HG03432 (cell line): ENCODE measurements at regions not wholly inside any gene's neighbourhood (a gene's known extent, or its start where the extent isn't known, plus 50 kb on each side); places are given as distances from the start of the nearest gene placed in this dataset.
"Not testable (repeated sequence)": the region's sequence is repeated elsewhere in the genome, so short reads cannot be mapped to it uniquely, and the experiment has no call there.

Experiments used
- ATAC-seq: cut with Tn5 transposase; IDR thresholded peaks from one replicate; pipeline ENCODE4 v1.9.1; 2021; ENCODE audit warnings: mild to moderate bottlenecking, moderate library complexity; ENCODE audit not compliant: unreplicated experiment

DNA sequence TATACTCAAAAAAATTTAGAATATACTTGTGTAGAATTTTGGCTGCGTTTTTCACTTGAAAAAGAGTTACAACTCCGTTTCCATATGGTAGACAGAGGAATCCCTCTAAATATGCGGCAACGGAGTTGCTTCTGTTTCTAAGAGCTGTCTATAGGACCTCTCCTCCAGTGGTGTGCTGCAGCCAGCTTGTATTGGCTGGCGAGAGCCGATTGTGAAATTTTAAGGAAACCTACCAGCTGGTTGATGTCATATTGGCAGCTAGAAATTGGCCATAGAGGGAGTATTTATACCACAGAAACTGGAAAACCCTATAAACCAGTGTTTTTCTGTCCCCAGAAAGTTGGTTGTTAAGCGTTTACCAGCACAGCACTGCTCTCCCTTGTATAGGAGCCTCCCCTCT, 655.8 kb upstream of the EEF2KMT start:
- no peak for ATAC-seq

DNA sequence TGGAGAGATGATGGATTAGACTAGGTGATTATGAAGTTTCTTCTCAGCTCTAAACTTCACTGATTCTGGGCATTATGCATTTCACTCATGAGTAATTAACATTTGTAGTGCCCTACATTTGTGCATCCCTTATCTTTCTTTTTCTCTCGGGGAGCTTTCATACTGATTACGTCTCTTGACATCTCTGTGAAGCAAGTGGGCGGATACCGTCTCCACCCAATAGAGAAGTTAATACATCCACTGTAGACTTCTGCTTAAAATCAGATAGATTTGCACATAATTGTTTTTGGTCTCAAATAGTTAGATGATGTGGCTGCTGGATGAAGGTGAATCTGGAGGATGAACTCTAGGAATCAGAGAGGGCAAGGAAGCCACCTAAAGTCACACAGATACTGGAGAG, 653.6 kb upstream of the EEF2KMT start:
- no peak for ATAC-seq

DNA sequence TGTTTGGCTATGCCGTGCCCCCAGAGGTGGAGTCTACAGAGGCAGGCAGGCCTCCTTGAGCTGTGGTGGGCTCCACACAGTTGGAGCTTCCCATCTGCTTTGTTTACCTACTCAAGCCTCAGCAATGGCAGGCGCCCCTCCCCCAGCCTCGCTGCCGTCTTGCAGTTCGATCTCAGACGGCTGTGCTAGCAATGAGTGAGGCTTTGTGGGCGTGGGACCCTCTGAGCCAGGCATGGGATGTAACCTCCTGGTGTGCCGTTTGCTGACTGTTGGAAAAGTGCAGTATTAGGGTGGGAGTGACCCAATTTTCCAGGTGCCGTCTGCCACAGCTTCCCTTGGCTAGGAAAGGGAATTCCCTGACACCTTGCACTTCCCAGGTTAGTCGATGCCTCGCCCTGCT, 652.8 kb upstream of the EEF2KMT start:
- ATAC-seq = not testable (repeated sequence)

DNA sequence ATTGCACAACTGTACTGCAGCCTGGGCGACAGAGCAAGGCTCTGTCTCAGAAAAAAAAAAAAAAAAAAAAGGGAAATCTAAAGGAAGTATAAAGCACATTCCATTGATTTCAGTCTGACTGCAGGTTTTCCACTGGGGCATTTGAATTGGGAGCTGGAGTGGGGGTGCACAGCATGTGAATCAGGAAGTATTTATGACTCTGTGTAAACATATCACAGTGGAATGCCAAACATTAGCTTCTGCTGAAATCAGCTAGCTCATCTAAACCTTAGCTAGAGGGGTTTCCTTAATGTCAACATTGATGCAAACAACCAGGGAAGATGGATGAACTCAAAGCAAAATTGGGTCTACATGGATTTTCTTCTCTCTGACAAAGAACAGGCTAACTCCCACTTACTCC, 641.0 kb upstream of the EEF2KMT start:
- no peak for ATAC-seq

DNA sequence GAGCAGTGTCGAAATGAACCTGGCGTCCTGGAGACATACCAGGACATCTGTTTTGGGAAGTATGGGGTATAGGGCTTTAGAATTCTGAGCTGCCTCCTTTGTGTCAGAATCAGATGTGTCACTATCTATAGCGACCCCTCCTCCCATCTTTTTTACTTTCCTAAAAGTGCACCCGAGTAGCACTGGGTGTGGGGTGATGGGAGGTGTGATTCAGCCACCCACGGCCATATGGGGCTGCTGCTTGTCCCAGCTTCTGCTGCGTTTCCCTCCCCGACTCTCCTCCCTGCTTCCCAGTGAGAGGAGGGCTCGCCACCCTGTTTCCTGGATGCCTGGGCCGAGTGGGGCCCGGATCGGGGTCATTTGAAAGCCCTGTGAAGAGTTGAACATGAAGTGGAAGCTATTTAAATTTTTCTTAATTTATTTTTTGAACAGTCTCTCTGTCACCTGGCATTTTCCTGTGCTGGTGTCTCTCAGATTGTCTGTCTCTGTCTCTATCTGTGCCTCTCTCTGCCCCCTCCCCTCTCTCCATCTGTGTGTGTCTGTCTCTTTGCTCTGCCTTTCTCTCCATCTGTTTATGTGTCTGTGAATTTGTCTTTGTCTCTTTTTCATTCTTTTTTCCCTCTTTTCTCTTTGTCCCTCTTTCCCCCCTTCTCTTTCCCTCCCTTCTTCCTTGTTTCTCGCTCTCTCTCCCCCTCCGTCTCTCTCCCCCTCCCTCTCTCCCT, 638.8 kb upstream of the EEF2KMT start:
- ATAC-seq = no peak

DNA sequence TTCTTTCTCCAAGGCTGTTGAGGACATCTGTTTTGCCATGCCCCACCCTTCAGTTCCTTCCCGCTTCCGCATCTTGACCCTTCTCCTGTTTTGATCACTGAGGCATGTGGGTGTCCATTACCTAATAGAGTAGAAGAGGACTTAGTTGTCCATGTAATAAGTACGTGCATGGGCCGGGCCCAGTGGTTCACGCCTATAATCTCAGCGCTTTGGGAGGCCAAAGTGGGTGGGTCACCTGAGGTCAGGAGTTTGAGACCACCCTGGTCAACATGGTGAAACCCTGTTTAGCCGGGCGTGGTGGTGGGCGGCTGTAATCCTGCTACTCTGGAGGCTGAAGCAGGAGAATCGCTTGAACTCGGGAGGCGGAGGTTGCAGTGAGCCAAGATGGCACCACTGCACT, 637.8 kb upstream of the EEF2KMT start:
- no peak for ATAC-seq

DNA sequence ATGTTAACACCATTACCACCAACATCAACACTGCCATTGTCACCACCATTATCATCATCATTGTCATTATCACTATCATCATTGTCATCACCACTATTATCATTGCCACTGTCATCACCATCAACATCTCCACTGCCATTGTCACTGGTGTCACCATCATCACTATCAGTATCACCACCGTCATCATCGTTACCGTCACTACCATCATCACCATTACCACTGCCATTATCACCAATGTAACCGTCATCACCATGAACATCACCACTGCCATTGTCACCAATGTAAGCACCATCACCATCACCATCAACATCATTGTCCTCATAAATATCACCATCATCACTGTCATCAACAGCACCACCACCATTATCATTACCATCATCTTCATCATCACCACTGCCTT, 633.2 kb upstream of the EEF2KMT start:
- no peak for ATAC-seq

DNA sequence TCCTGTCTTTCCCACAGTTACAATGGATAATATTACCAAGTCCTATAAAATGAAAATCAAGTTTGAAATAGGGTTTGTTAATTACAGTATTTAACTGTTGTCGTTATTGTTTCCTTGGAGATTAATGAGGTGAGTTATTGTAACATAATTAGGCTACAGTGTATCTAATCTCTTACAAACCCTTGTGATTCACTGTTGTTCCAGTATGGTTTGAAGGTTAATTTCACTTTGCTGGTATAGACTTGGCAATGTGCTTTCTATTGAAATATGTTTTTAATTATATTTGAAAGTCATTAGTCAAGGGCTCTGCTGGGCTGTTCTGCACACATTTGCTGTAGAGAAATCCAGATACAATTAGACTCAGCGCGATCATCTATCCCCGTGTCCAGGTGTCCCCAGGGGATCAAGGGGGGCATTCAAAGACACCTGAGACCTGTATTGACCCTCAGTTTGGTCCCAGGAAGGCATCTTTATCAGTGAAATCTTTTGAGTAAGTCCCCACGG, 624.6 kb upstream of the EEF2KMT start:
- ATAC-seq = no peak

DNA sequence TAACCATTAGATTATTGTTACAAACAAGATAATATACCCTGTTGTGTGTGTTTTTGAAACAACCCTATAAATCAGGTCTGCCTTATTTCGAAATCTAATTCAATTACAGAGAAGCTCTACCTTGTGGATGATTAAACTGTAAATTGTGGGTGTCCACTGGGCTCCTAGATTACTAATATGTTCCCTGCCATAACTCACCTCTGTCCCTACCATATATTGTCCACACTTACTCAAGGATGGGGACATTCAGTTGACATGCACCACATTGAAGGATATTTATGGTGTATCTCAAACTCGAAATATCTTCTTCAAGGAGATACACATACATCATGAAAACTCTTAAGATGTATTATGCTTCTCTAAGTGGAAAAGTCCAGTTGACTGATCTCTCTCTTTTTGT, 617.6 kb upstream of the EEF2KMT start:
- ATAC-seq = no peak

DNA sequence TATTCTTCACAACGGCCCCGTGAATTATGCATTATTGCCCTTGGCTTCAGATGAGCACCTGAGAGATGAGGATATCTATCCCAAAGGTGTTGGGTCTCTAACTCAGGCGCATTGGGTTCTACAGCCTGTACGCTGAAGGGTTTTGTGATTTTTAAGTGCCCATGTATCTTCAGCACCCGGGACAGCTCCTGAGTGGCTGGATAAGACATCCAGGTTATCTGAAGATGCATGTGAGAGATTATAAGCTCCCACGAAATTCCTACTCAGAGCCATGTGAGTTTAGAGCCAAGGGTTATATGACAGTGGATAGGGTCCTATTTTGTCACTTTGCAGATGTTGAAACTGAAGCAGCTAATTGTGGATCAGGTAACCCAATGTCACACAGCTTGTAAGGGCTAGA, 612.3 kb upstream of the EEF2KMT start:
- no peak for ATAC-seq

DNA sequence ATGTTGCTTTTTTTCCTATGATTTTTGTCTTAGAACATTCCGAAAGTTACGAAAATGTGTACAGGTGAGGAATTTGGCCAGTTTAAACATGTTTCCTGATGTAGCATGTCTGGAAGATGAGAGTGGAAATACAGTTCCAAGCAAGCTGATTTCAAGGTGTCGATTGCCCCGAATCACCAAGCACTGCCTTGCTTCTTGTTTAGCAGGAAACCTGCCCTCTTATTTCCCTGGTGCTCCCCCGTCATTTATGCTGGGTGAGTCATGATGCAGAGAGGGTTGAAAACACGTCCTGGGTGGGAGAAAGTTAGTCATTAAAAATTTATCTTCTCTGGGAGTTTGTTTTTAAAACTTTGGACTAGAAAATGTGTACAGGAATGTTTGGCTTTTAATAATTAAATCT, 608.6 kb upstream of the EEF2KMT start:
- no peak for ATAC-seq

DNA sequence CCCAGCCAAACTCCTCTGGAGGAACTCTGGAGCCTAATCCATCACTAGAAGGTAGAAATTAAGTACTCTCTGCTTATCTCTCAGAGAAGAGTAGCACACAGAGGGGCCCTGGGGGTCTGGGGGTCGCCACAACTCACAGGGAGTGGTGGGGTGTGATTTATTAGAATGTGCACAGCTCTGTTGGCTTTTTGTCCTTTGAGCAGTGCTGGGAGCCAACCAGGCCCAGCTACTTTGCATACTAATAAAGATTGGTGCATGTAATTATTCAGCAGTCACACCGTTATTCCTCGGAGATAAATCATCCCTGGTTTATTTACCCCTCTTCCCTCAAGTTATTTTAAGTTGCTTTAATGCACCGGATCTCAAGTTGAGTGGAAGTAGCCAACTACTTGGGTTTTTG, 606.7 kb upstream of the EEF2KMT start:
- ATAC-seq = no peak

DNA sequence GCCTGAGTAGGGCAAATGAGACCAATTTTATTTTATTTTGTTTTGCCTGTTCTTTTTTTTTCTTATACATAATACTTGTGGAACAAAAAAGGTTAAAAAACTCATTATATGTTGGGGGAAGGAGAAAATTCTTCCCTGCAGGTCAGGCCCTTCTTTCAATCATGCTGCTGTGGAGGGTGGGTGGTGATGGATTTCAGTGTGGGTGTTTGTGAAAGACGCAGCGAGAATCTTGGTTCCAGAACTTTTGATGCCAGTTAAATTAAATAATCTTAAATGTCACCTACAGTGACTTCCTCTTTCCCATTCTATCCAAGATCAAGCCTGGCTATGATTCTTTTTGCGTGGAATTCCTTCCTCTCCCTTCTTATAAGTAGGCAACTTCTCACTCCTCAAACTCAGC, 595.8 kb upstream of the EEF2KMT start:
- no peak for ATAC-seq

DNA sequence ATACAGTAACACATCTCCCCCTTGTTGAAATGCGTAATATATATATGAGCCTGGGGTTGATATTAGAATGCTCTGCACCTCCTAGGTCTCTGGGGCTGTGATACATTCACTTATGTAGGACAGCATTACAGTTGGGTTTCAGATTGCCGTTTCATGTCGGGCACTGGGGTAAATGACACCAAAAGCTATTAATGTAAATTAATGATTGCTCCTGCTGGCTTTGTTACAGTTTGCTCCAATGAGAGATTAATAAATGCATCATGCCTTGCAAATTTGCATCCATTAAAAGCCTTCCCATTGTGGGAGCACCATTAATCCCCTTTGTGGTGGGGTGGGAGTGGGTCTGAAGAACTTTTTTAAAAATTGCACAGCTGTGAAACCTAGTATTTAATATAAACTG, 584.4 kb upstream of the EEF2KMT start:
- no peak for ATAC-seq

DNA sequence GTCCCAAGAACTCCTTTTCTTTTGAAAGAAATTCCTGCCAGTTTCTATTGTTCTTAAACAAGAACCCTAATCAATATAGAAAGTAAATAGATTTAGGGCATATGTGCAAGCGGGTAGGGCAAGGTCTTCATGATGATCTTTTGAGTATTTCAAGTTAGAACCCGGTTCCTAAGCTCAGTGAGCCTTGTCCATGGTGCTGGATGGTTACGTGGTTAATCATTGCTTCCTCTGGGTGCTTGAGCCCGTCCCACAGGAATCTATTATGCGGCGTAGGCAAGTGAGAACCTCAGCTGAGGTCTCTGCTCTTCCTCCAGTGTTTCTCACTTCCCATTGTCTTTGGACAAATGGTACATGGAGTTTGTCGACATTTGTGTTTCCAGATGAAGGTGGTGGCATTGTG, 580.8 kb upstream of the EEF2KMT start:
- no peak for ATAC-seq

DNA sequence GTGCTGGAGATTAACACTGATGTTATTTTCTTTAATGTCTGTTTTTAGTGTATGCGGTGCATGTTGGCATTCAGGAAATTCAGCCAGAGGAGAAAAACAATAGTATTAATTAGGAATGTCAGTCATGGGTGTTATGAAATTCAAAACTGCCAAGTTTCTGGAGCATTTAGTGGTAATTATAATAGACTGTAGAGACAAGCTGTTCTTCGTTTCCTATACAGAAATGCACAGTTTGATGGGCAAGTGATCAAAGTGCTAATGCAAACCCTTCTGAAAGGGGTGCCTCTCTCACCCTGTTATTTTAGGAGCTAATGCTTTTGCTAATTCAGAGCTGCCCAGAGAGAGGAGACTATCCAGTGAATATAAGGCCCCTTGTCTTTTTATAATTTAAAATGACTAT, 573.8 kb upstream of the EEF2KMT start:
- ATAC-seq = no peak

DNA sequence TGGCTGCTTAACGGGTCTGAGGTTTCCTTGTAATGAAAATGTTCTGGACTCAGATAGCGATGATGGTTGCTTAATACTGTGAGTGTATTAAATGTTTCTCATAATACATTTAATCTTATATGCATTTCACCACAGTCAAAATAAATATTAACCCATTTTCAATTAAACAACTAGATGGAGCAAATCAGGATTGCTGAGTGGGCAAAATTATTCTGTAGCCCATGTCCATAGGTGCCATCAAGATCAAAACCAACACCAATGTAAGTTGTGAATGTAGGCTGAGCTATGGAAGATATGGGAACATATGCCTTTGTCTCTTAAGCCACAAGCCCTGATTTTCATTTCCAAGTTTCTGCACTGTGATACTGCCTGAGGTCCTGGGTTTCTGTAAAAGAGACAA, 572.6 kb upstream of the EEF2KMT start:
- no peak for ATAC-seq

DNA sequence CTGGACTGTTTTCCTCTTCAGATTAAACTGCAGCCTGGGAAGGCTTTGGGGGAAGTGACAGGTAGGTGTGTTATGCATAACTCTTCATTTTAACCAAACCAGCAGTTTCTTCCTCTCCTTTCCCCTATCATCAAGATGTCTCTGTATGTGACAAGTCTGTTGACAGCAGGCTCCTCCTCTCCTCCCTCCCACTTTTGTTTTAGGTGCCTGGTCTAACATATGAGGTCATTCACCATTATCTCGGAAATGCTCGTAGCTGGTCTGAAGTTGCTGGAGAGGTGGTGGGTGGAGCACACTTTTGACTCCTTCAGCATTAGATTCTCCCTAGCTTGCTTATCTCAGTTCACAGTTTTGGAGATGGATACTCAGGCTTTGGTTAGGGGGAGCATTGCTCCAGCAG, 571.0 kb upstream of the EEF2KMT start:
- ATAC-seq = no peak

DNA sequence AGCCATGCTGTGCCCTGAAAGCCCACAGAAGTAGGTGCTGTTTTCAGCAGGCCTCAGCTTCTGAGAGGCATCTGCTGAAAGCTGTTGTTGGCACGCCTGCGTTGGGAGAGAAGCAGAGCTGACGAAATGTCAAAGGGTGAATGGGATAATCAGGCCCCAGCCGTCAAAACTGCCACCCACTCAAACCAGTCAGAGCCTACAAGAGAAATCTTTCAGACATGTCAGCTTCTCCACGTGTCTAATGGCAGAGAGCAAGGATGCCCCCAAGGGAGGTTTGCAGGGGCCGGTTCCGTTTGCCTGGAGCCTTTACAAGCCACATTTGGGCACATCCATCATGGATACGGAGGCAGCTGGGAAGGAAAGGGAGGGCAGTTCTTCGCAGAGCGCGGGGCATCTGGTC, 568.2 kb upstream of the EEF2KMT start:
- ATAC-seq = no peak

DNA sequence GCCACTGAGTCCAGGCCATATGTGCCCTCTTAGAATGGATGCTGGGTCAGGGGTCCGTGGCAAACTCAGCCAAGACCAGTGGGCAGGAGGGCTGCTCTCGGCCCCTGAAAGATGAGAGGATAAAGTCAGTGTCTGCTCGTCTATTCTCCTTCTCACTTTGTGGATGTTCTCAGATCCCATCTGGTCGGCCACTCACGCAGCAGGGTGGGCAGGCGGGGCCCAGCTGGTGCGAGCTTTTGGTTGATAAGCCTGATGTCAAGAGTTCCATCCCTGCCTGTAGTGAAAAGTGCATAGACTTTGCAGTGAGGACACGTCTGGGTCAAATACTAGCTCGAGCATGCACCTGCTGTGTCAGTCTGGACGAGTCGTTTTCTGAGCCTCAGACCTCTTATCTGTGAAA, 556.2 kb upstream of the EEF2KMT start:
- ATAC-seq = no peak

DNA sequence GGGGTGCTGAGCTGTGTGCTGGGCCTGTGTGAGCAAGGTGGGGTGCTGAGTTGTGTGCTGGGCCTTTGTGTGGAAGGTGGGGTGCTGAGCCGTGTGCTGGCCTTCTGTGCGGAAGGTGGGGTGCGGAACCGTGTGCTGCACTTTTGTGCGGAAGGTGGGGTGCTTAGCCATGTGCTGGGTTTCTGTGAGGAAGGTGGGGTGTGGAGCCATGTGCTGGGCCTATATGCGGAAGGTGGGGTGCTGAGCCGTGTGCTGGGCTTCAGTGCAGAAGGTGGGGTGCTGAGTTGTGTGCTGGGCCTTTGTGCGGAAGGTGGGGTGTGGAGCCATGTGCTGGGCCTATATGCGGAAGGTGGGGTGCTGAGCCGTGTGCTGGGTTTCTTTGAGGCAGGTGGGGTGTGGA, 555.4 kb upstream of the EEF2KMT start:
- ATAC-seq = no peak

DNA sequence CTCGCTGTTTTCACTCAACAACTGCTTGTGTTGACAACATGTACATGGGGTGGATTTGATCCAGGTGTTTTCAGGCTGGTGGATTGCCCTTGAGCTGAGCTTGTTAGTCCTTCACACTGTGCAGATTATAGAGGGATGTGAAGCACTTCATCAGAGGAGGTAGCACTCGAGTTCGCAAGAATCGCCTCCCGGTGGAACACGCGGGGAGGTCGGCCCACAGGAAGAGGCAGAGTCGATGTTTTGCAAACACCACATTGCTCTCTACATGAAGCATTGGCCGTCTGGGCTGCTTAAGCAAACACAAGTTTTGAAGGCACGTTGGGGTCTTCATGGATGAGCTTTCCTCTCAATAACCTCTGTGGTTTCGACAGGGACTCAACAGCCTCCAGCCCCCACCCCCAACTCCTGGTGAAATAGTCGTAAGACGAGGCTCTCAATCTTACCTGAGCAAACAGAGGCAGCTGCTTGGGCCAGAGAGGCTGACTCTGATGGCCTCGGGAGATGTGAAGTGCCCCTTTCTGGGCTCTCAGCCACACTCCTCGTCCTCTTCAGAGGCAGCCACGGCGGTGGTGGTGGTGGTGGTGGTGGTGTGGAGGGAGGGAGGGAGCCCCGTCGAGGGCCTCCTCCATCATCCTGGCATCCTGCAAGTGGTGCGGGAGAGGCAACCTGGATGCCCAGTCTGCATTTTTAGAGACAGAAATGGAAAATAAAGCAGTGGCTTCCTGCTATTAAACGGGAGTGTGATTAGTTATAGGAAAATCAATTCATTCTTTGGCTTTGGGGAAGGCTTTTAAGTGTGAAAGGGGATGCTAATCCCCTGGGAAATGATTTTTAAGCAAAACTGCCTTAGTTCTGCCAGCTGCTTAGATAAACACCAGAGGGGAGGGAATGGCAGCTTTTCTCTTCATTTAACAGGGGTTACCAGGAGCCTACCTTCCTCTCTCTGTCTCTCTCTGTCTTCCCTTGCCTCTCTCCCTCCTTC, 552.5 kb upstream of the EEF2KMT start:
- no peak for ATAC-seq
